ENCODE measurements at regions not wholly inside any gene's neighbourhood (a gene's known extent, or its start where the extent isn't known, plus 50 kb on each side); places are given as distances from the start of the nearest gene placed in this dataset.
A peak's percentile ranks its signal among the peaks of the same experiment; 100 is the strongest.
"Not testable (repeated sequence)": the region's sequence is repeated elsewhere in the genome, so short reads cannot be mapped to it uniquely, and the experiment has no call there.

- no peaks in the 10 kb centered on the region for H3K36me3 ChIP-seq
- no peak overlapping the region for H3K4me3 ChIP-seq
- TF ChIP-seq CTCF (IDR thresholded peaks at IDR 0.05): no peak
- intact Hi-C loops (cut with DNase I; ENCODE audit: low total_unique reads): no loop called here
- no peaks in the 10 kb centered on the region for H3K9me3 ChIP-seq
- no peak overlapping the region for H3K27ac ChIP-seq
- H3K27me3 ChIP-seq: no peaks in the 10 kb centered on the region
- H3K4me1 ChIP-seq: peaks cover 0 to 22% (median 4%) of the 10 kb centered on the region in 4 donors
- no peak for DNase-seq
These were observed 109.1 kb upstream of the SCAF8 start for GRCh38 chr6:154624038-154624599.

- DNase-seq; H3K4me3 ChIP-seq; H3K9me3 ChIP-seq; H3K27me3 ChIP-seq; H3K36me3 ChIP-seq; intact Hi-C loops (cut with DNase I; ENCODE audit: low total_unique reads); H3K27ac ChIP-seq: not testable (repeated sequence)
- H3K4me1 ChIP-seq: peaks cover 0 to 22% (median 4%) of the 10 kb centered on the region in 4 donors
These were observed 108.5 kb upstream of the SCAF8 start for GRCh38 chr6:154624727-154625126.

- H3K4me3 ChIP-seq: no peak overlapping the region
- intact Hi-C loops (cut with DNase I; ENCODE audit: low total_unique reads): no loop called here
- no peaks in the 10 kb centered on the region for H3K36me3 ChIP-seq
- no peaks in the 10 kb centered on the region for H3K27me3 ChIP-seq
- H3K9me3 ChIP-seq: no peaks in the 10 kb centered on the region
- peak overlapping the region; percentile 36 to 46 for H3K27ac ChIP-seq
- TF ChIP-seq CTCF (IDR thresholded peaks at IDR 0.05): no peak
- H3K4me1 ChIP-seq: peaks cover 0 to 22% (median 4%) of the 10 kb centered on the region in 4 donors
- no peak for DNase-seq
These were observed 107.5 kb upstream of the SCAF8 start for GRCh38 chr6:154625721-154626120.

GRCh38 chr6:154629127-154629526 lies 104.1 kb upstream of the SCAF8 start:
- no peaks in the 10 kb centered on the region for H3K36me3 ChIP-seq
- H3K4me3 ChIP-seq: no peak overlapping the region
- peaks cover 0 to 8% (median 0%) of the 10 kb centered on the region in 3 donors for H3K9me3 ChIP-seq
- no peak for DNase-seq
- peaks cover 0 to 21% (median 4%) of the 10 kb centered on the region in 4 donors for H3K4me1 ChIP-seq
- no peak for TF ChIP-seq CTCF (IDR thresholded peaks at IDR 0.05)
- no peaks in the 10 kb centered on the region for H3K27me3 ChIP-seq
- intact Hi-C loops (cut with DNase I; ENCODE audit: low total_unique reads): no loop called here
- H3K27ac ChIP-seq: no peak overlapping the region

GRCh38 chr6:154632119-154632518 lies 101.1 kb upstream of the SCAF8 start:
- Histone ChIP-seq H3K27ac (no peak overlapping the region), H3K4me1 (no peaks in the 10 kb centered on the region), H3K4me3 (no peak overlapping the region), H3K9me3 (peaks cover 0 to 8% (median 0%) of the 10 kb centered on the region in 3 donors), H3K36me3 (no peaks in the 10 kb centered on the region), H3K27me3 (no peaks in the 10 kb centered on the region)
- intact Hi-C loops (cut with DNase I; ENCODE audit: low total_unique reads): no loop called here
- no peak for DNase-seq
- no peak for TF ChIP-seq CTCF (IDR thresholded peaks at IDR 0.05)

GRCh38 chr6:154637392-154637791 lies 95.8 kb upstream of the SCAF8 start:
- Histone ChIP-seq H3K9me3 (peaks cover 0 to 8% (median 0%) of the 10 kb centered on the region in 3 donors), H3K36me3 (no peaks in the 10 kb centered on the region), H3K4me3 (no peak overlapping the region), H3K27ac (no peak overlapping the region), H3K4me1 (no peaks in the 10 kb centered on the region), H3K27me3 (no peaks in the 10 kb centered on the region)
- intact Hi-C loops (cut with DNase I; ENCODE audit: low total_unique reads): no loop called here
- TF ChIP-seq CTCF (IDR thresholded peaks at IDR 0.05): no peak
- DNase-seq: no peak
